GM18861 (cell line): ENCODE measurements at regions not wholly inside any gene's neighbourhood (a gene's known extent, or its start where the extent isn't known, plus 50 kb on each side); places are given as distances from the start of the nearest gene placed in this dataset.

Experiments used
- ATAC-seq: cut with Tn5 transposase; IDR thresholded peaks from one replicate; pipeline ENCODE4 v1.9.1; 2021; ENCODE audit not compliant: unreplicated experiment

GRCh38 chr6:105911106-105911629 lies 175.0 kb upstream of the PRDM1 start:
- ATAC-seq = no peak

- ATAC-seq = no peak
Measured at GRCh38 chr6:105909106-105909505, 177.0 kb upstream of the PRDM1 start.

GRCh38 chr6:105907991-105908390 lies 178.1 kb upstream of the PRDM1 start:
- no peak for ATAC-seq

GRCh38 chr6:105907301-105907700 lies 178.8 kb upstream of the PRDM1 start:
- no peak for ATAC-seq

- no peak for ATAC-seq
Measured at GRCh38 chr6:105902401-105903031, 183.6 kb upstream of the PRDM1 start.

- ATAC-seq = no peak
Measured at GRCh38 chr6:105901583-105901982, 184.6 kb upstream of the PRDM1 start.

- no peak for ATAC-seq
Measured at GRCh38 chr6:105900125-105900937, 185.8 kb upstream of the PRDM1 start.

- ATAC-seq = peak; percentile 70
Measured at GRCh38 chr6:105898286-105898685, 187.8 kb upstream of the PRDM1 start.

- ATAC-seq = no peak
Measured at GRCh38 chr6:105897131-105897530, 189.0 kb upstream of the PRDM1 start.

- ATAC-seq = no peak
Measured at GRCh38 chr6:105896821-105897095, 189.4 kb upstream of the PRDM1 start.

GRCh38 chr6:105896052-105896820 lies 189.9 kb upstream of the PRDM1 start:
- ATAC-seq = no peak

GRCh38 chr6:105894556-105894955 lies 191.6 kb upstream of the PRDM1 start:
- no peak for ATAC-seq

GRCh38 chr6:105893741-105894140 lies 192.4 kb upstream of the PRDM1 start:
- ATAC-seq = no peak

GRCh38 chr6:105892577-105893262 lies 193.4 kb upstream of the PRDM1 start:
- ATAC-seq = peak; percentile 93

GRCh38 chr6:105890521-105891244 lies 195.5 kb upstream of the PRDM1 start:
- ATAC-seq = no peak

- ATAC-seq = no peak
Measured at GRCh38 chr6:105889902-105890301, 196.2 kb upstream of the PRDM1 start.

- ATAC-seq = no peak
Measured at GRCh38 chr6:105886814-105887544, 199.2 kb upstream of the PRDM1 start.

- ATAC-seq = no peak
Measured at GRCh38 chr6:105886066-105886813, 199.9 kb upstream of the PRDM1 start.

- ATAC-seq = no peak
Measured at GRCh38 chr6:105884426-105884825, 201.7 kb upstream of the PRDM1 start.
